Mesendoderm (in vitro differentiated cells): ENCODE measurements at regions not wholly inside any gene's neighbourhood (a gene's known extent, or its start where the extent isn't known, plus 50 kb on each side); places are given as distances from the start of the nearest gene placed in this dataset.

ENCODE experiments used
- DNase-seq: peaks from one replicate; pipeline ENCODE4 v3.0.0; 2013
- H2AK5ac ChIP-seq: 2 replicates; pipeline ENCODE4 v1.6.1; 2013; ENCODE audit warnings: low read length, inconsistent platforms
- H2BK120ac ChIP-seq: 2 replicates; pipeline ENCODE4 v1.6.1; 2013; ENCODE audit warnings: low read depth, mild to moderate bottlenecking, low read length, moderate library complexity, mixed read lengths
- H2BK15ac ChIP-seq: replicated peaks from 2 replicates; pipeline ENCODE4 v1.6.1; 2013; ENCODE audit warnings: low read depth, mild to moderate bottlenecking, moderate library complexity
- H2BK5ac ChIP-seq: 2 replicates; pipeline ENCODE4 v1.6.1; 2013; ENCODE audit warnings: low read length, inconsistent platforms
- H3K18ac ChIP-seq: 2 replicates; pipeline ENCODE4 v1.6.1; 2013; ENCODE audit warnings: mild to moderate bottlenecking, low read length, mixed read lengths
- H3K23ac ChIP-seq: one replicate; pipeline ENCODE4 v1.6.1; 2013; ENCODE audit warnings: low read length
- H3K27ac ChIP-seq: 2 replicates; pipeline ENCODE4 v1.5.1; 2013; ENCODE audit warnings: low read depth, mild to moderate bottlenecking, inconsistent platforms, low read length, moderate library complexity
- H3K27me3 ChIP-seq: 2 replicates; pipeline ENCODE4 v1.6.1; 2013; ENCODE audit warnings: low read length, control low read depth, mild to moderate bottlenecking, inconsistent platforms; ENCODE audit not compliant: insufficient read depth, poor library complexity
- H3K36me3 ChIP-seq: 2 replicates; pipeline ENCODE4 v1.6.1; 2013; ENCODE audit warnings: low read length, inconsistent platforms; ENCODE audit not compliant: control insufficient read depth, insufficient read depth
- H3K4ac ChIP-seq: one replicate; pipeline ENCODE4 v1.6.1; 2013; ENCODE audit warnings: low read depth, mild to moderate bottlenecking, low read length, moderate library complexity
- H3K4me1 ChIP-seq: 2 replicates; pipeline ENCODE4 v1.6.1; 2013; ENCODE audit warnings: low read depth, low read length, inconsistent platforms; ENCODE audit not compliant: control insufficient read depth
- H3K4me2 ChIP-seq: 2 replicates; pipeline ENCODE4 v1.6.1; 2013; ENCODE audit warnings: low read length
- H3K4me3 ChIP-seq: 2 replicates; pipeline ENCODE4 v1.5.1; 2013; ENCODE audit warnings: mild to moderate bottlenecking, low read length
- H3K56ac ChIP-seq: one replicate; pipeline ENCODE4 v1.6.1; 2013; ENCODE audit warnings: low read length
- H3K79me1 ChIP-seq: 2 replicates; pipeline ENCODE4 v1.6.1; 2013; ENCODE audit warnings: low read length, inconsistent platforms
- H3K79me2 ChIP-seq: 2 replicates; pipeline ENCODE4 v1.6.1; 2013; ENCODE audit warnings: mild to moderate bottlenecking, low read length; ENCODE audit not compliant: control insufficient read depth, insufficient read depth
- H3K9ac ChIP-seq: 2 replicates; pipeline ENCODE4 v1.6.1; 2013; ENCODE audit warnings: low read length, inconsistent platforms
- H4K5ac ChIP-seq: one replicate; pipeline ENCODE4 v1.6.1; 2013; ENCODE audit warnings: low read length
- H4K8ac ChIP-seq: one replicate; pipeline ENCODE4 v1.6.1; 2013; ENCODE audit warnings: low read depth, mild to moderate bottlenecking, control low read depth, low read length, moderate library complexity
- WGBS: extraction: QIAGEN DNeasy Blood & Tissue Kit; methylation state at CpG from one replicate; pipeline ENCODE4 v1.1.7; 2013; ENCODE audit warnings: low lambda C conversion rate, missing lambda C conversion rate; ENCODE audit not compliant: insufficient coverage; ENCODE audit errors: extremely low coverage; 5-methylcytosine and 5-hydroxymethylcytosine counted together

- no peak overlapping the region for H3K18ac ChIP-seq
- H3K56ac ChIP-seq, result no peak overlapping the region
- H3K4me3 ChIP-seq, result no peak overlapping the region
- H3K79me2 ChIP-seq, result no peaks in the 10 kb centered on the region
- no peak overlapping the region for H2BK5ac ChIP-seq
- no peak for DNase-seq
- H3K23ac ChIP-seq, result no peak overlapping the region
- no peak overlapping the region for H2BK120ac ChIP-seq
- H3K79me1 ChIP-seq, result no peaks in the 10 kb centered on the region
- H3K27me3 ChIP-seq, result no peaks in the 10 kb centered on the region
- H3K27ac ChIP-seq, result no peak overlapping the region
- no peaks in the 10 kb centered on the region for H3K4me1 ChIP-seq
- H3K9ac ChIP-seq, result no peak overlapping the region
- H2BK15ac ChIP-seq, result no peak overlapping the region
- no CpG with 5 or more reads among the region's 1 CpG for WGBS
- no peak overlapping the region for H3K4ac ChIP-seq
- no peak overlapping the region for H3K4me2 ChIP-seq
- no peak overlapping the region for H4K5ac ChIP-seq
- no peak overlapping the region for H4K8ac ChIP-seq
- H2AK5ac ChIP-seq, result no peak overlapping the region
- H3K36me3 ChIP-seq, result no peaks in the 10 kb centered on the region
Measured at GRCh38 chrX:121320441-121320840, 273.0 kb downstream of the GLUD2 start.

GRCh38 chrX:121322159-121322558, 274.7 kb downstream of the GLUD2 start:
- no CpG with 5 or more reads among the region's 1 CpG for WGBS
- no peak overlapping the region for H3K23ac ChIP-seq
- H2AK5ac ChIP-seq, result no peak overlapping the region
- no peak for DNase-seq
- no peak overlapping the region for H3K4ac ChIP-seq
- no peak overlapping the region for H2BK5ac ChIP-seq
- no peak overlapping the region for H3K18ac ChIP-seq
- H3K9ac ChIP-seq, result no peak overlapping the region
- H3K27ac ChIP-seq, result no peak overlapping the region
- no peak overlapping the region for H2BK15ac ChIP-seq
- H3K4me3 ChIP-seq, result no peak overlapping the region
- no peaks in the 10 kb centered on the region for H3K4me1 ChIP-seq
- no peaks in the 10 kb centered on the region for H3K36me3 ChIP-seq
- H3K79me2 ChIP-seq, result no peaks in the 10 kb centered on the region
- no peak overlapping the region for H3K4me2 ChIP-seq
- H3K79me1 ChIP-seq, result no peaks in the 10 kb centered on the region
- no peak overlapping the region for H2BK120ac ChIP-seq
- H3K27me3 ChIP-seq, result no peaks in the 10 kb centered on the region
- no peak overlapping the region for H4K5ac ChIP-seq
- H4K8ac ChIP-seq, result no peak overlapping the region
- H3K56ac ChIP-seq, result no peak overlapping the region

GRCh38 chrX:121323337-121323736, 275.9 kb downstream of the GLUD2 start:
- H3K18ac ChIP-seq, result no peak overlapping the region
- no peak overlapping the region for H3K9ac ChIP-seq
- H3K4me1 ChIP-seq, result no peaks in the 10 kb centered on the region
- H3K79me2 ChIP-seq, result no peaks in the 10 kb centered on the region
- no peak overlapping the region for H3K27ac ChIP-seq
- H4K8ac ChIP-seq, result no peak overlapping the region
- H2BK5ac ChIP-seq, result no peak overlapping the region
- no peak overlapping the region for H3K23ac ChIP-seq
- H3K79me1 ChIP-seq, result no peaks in the 10 kb centered on the region
- no peak overlapping the region for H3K4me3 ChIP-seq
- H3K4ac ChIP-seq, result no peak overlapping the region
- H4K5ac ChIP-seq, result no peak overlapping the region
- H2BK15ac ChIP-seq, result no peak overlapping the region
- no peak overlapping the region for H3K56ac ChIP-seq
- no peak overlapping the region for H3K4me2 ChIP-seq
- H3K36me3 ChIP-seq, result no peaks in the 10 kb centered on the region
- no peaks in the 10 kb centered on the region for H3K27me3 ChIP-seq
- no peak overlapping the region for H2BK120ac ChIP-seq
- H2AK5ac ChIP-seq, result no peak overlapping the region
- DNase-seq, result no peak
- WGBS, result no CpG with 5 or more reads among the region's 1 CpG

- Histone ChIP-seq H3K4me1 (no peaks in the 10 kb centered on the region), H3K4ac (no peak overlapping the region), H3K9ac (no peak overlapping the region), H3K23ac (no peak overlapping the region), H2BK120ac (no peak overlapping the region), H3K79me1 (no peaks in the 10 kb centered on the region), H3K18ac (no peak overlapping the region), H3K56ac (no peak overlapping the region), H2BK15ac (no peak overlapping the region), H3K27me3 (no peaks in the 10 kb centered on the region), H3K79me2 (no peaks in the 10 kb centered on the region), H3K36me3 (no peaks in the 10 kb centered on the region), H3K4me2 (no peak overlapping the region), H2BK5ac (no peak overlapping the region), H4K5ac (no peak overlapping the region), H2AK5ac (no peak overlapping the region), H3K4me3 (no peak overlapping the region), H4K8ac (no peak overlapping the region), H3K27ac (no peak overlapping the region)
- DNase-seq, result peak; percentile 35
- no CpG with 5 or more reads among the region's 3 CpGs for WGBS
Measured at GRCh38 chrX:121333942-121334341, 286.5 kb downstream of the GLUD2 start.

GRCh38 chrX:121336831-121337421, 289.5 kb downstream of the GLUD2 start:
- H2BK15ac ChIP-seq, result no peak overlapping the region
- H3K79me2 ChIP-seq, result no peaks in the 10 kb centered on the region
- H3K56ac ChIP-seq, result no peak overlapping the region
- H3K4me1 ChIP-seq, result no peaks in the 10 kb centered on the region
- H3K36me3 ChIP-seq, result no peaks in the 10 kb centered on the region
- no peak overlapping the region for H3K23ac ChIP-seq
- H3K4me2 ChIP-seq, result no peak overlapping the region
- H2AK5ac ChIP-seq, result no peak overlapping the region
- H3K27ac ChIP-seq, result no peak overlapping the region
- H3K4ac ChIP-seq, result no peak overlapping the region
- no CpG with 5 or more reads among the region's 4 CpGs for WGBS
- no peak overlapping the region for H2BK5ac ChIP-seq
- no peak overlapping the region for H4K8ac ChIP-seq
- H3K4me3 ChIP-seq, result no peak overlapping the region
- H2BK120ac ChIP-seq, result no peak overlapping the region
- H4K5ac ChIP-seq, result no peak overlapping the region
- H3K9ac ChIP-seq, result no peak overlapping the region
- no peak for DNase-seq
- no peaks in the 10 kb centered on the region for H3K79me1 ChIP-seq
- H3K27me3 ChIP-seq, result no peaks in the 10 kb centered on the region
- no peak overlapping the region for H3K18ac ChIP-seq

- no CpG with 5 or more reads among the region's 2 CpGs for WGBS
Measured at GRCh38 chrX:121337816-121338215, 290.4 kb downstream of the GLUD2 start.

More at GRCh38 chrX:121337816-121338215, 290.4 kb downstream of the GLUD2 start:
- DNase-seq, result no peak
- Histone ChIP-seq H4K8ac (no peak overlapping the region), H3K4me1 (no peaks in the 10 kb centered on the region), H3K79me2 (no peaks in the 10 kb centered on the region), H3K18ac (no peak overlapping the region), H4K5ac (no peak overlapping the region), H2BK15ac (no peak overlapping the region), H2BK5ac (no peak overlapping the region), H3K4me2 (no peak overlapping the region), H3K4ac (no peak overlapping the region), H3K23ac (no peak overlapping the region), H3K27ac (no peak overlapping the region), H3K36me3 (no peaks in the 10 kb centered on the region), H3K27me3 (no peaks in the 10 kb centered on the region), H3K9ac (no peak overlapping the region), H3K56ac (no peak overlapping the region), H3K79me1 (no peaks in the 10 kb centered on the region), H2AK5ac (no peak overlapping the region), H3K4me3 (no peak overlapping the region), H2BK120ac (no peak overlapping the region)
